ENCODE measurements at regions not wholly inside any gene's neighbourhood (a gene's known extent, or its start where the extent isn't known, plus 50 kb on each side); places are given as distances from the start of the nearest gene placed in this dataset.

- no peak for DNase-seq
Measured at GRCh38 chr7:17523813-17524739, 225.6 kb downstream of the AHR start.

DNA sequence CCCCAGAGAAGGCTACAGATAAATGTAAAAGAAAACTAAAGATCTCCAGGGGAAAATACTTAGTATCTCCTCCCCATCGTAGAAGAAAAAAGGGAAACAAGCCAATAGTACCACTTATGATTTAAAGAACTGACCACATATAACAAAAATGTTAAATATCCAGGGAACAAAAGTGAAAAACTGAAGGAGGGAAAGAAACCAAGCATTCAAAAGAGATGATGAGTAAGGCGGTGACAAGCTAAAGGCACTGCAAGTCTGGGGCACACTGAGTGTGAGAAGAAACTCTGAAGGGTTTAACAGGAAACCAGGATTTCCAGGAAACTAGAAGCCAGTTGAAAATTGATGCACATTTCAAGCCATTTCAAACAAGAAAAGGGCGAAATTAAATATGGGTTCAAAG, 226.3 kb downstream of the AHR start:
- DNase-seq, result no peak

GRCh38 chr7:17526621-17527020, 228.2 kb downstream of the AHR start:
- no peak for DNase-seq

DNA sequence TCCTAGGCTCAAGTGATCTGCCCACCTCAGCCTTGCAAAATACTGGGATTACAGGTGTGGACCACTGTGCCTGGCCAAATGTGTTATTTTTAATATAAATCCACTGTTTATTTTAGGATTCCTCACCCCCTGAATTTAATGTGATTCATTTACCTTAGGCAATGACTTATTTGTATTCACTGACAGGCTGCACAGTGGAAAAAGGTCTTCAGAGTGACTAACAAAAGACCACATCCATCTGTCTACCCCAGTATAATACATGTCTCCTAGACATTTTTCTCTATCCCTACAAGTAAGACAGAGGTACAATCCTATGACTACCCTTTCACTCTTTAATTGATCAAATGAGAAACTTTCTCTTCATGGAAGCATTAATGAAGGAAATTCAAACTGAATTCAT, 230.2 kb downstream of the AHR start:
- DNase-seq, result no peak

GRCh38 chr7:17530244-17530643, 231.8 kb downstream of the AHR start:
- DNase-seq, result no peak

- no peak for DNase-seq
Measured at GRCh38 chr7:17530741-17531421, 232.4 kb downstream of the AHR start.

GRCh38 chr7:17532861-17533404, 234.5 kb downstream of the AHR start:
- DNase-seq, result no peak

DNA sequence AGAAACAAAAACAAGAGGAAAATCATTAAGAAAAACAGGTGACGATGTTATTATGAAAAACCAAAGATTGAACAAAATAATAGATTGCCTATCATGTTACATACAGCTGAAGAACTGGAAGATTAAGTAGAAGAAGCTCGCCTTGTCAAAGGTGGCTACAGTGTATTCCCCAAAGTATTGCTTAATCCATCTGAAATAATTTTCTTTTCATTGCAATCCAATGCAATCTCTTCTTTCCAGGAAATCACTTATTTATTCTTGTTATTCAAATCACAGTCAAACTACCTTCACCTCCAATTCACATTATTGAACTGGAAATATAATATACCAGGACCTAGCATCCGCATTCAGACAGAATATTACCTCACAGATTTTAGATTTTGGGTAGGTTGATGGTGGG, 235.9 kb downstream of the AHR start:
- DNase-seq, result no peak

GRCh38 chr7:17535776-17536175, 237.3 kb downstream of the AHR start:
- DNase-seq, result no peak

DNA sequence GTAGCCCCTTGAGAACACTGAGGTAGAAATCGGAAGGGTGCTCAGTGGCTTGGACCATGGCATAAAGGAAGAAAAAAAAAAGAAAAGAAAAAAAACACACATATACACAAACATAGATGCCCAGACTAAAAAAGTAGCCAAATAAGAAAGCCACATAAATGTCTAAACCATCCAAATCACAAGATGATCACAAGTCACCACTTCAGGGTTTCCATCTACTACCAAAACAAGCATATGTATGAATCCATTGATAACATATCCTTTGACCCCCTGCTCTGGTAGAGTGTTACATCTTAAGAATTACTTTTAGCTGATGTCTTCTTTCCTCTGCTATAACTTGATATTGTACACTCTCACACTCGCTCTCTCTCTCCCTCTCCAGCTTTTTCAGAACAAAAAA, 245.9 kb downstream of the AHR start:
- DNase-seq, result no peak

GRCh38 chr7:17545348-17545747, 246.9 kb downstream of the AHR start:
- no peak for DNase-seq

DNA sequence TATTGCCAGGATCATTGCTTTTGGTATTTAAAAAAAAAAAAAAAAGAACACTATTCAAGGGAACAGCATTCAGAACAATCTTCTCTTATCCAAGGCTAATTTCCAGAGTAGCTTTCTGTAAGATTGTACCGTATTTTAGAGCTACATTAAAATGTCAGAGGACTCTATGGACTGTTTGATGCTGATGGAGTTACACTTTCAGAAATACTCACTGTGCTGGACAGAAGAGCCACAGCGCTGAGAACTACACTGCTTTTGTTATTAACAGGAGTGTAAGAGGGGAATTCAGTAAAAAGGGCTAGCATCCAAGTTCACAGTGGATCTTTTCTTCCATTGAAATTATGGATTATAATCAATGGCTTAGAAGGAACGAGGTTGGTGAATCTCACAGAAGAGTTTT, 247.7 kb downstream of the AHR start:
- DNase-seq, result no peak

DNA sequence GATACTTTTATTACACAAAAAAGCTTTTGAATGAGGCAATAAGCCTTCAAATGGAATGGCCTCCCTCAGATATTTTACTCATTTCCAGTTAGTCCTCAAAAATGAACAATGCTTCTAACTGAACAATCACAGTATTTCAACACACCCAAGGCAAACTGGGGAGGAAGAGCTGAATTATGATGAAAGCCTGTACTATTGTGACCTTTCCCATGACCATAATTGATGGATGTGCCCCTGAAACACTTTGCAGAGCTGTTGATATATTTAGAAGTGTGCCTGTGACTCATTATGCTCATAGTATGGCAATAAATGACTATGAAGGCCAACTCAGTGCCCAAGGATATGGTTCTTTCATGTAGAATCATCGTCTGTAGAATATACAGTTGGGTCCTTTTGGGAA, 248.1 kb downstream of the AHR start:
- DNase-seq, result no peak

- no peak for DNase-seq
Measured at GRCh38 chr7:17548014-17548653, 249.7 kb downstream of the AHR start.

GRCh38 chr7:17549406-17549805, 251.0 kb downstream of the AHR start:
- DNase-seq, result no peak

DNA sequence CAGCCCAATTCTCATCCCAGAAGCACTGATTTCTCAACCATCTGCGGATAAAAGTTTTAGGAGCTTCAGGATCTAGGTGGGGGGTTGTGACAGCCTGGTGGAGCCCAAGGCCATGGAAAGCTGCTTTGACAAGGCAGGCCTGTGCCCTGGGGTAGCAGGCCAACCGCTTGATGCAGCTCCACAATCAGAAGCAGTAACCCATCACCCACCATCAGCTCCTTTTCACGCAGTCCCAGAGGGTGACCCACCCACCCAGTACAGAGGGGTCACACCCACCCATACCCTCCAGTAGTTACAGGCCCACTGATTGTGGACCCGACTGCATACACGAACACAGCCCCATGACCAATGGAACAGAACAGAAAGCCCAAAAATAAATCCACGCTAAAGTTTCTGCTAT, 253.9 kb downstream of the AHR start:
- no peak for DNase-seq

DNA sequence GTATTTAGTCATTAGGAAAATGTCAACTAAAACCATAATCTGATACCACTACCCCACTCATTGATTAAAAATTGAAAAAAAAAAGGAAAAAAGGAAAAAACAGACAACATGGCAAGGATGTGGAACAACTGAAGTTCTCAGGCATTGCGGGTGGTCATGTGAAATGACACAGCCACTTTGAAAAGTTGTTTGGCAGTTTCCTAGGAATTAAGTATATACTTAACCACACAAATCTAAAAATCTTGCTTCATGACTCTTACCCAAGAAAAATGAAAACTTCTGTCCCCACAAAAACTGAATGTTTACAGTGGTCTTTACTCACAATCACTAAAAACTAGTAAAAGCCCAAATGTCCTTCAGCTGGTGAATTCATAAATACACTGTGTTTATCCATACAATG, 254.5 kb downstream of the AHR start:
- DNase-seq, result no peak

GRCh38 chr7:17554341-17555015, 256.0 kb downstream of the AHR start:
- no peak for DNase-seq

DNA sequence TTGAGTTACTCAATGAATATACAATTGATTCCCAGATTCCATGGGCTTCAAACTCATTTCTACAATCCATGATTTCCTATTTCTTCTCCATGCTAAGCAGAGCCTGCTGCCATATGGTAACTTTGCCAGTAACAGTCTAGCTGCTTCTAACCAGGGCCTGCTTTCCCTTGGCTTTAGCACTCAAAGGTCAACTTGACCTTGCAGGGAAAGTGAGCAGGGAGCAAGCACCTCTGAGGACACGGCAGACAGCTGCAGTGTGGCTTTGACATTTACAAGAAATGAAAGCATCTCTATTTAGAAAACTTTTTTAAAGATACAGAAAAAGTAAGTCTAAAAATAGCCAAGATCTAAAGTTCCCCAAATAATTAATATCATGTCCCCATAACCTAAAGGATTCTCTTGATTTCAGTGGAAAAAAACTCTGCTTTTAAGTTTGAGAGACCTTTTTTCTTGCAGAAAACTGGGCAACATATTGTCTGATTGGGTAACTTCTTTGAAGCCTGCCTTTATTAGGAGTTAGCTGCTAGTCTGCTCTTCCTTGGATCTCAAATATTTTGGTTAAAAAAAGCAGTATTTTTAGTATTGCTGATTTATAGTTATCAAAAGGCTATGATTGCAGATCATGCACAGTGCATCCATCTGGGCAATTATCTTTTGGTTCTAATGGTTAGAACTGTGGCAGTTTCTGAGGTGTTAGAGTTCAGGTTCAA, 257.9 kb downstream of the AHR start:
- no peak for DNase-seq

GRCh38 chr7:17557251-17557671, 258.8 kb downstream of the AHR start:
- DNase-seq, result no peak

DNA sequence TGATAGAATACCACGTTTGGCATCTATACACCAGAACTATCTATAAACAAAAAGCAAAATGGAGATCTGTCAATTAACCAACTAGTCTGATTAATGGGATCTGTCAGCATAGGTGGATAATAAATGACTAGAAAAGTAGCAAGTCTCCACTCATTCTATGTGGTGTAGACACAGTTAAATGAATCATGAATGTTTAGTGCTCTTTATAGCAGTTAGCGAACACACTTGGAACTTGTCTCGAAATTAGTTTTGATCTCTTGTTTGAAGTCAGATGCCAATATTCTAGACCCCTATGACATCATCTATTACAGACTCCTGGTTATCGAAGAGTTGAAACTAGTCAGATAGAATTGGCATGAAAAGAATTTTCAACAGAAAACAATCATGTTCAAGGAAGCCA, 259.7 kb downstream of the AHR start:
- DNase-seq, result no peak

Measured in CD4-positive, alpha-beta T cell treated with Interleukin-4 for 4 hours (primary cell).